SU-DHL-6 (cell line): ENCODE measurements at regions not wholly inside any gene's neighbourhood (a gene's known extent, or its start where the extent isn't known, plus 50 kb on each side); places are given as distances from the start of the nearest gene placed in this dataset.

ENCODE experiments used
- H2AFZ ChIP-seq: fragments of 200-600 bp; sonication (generic); 2 replicates; pipeline ENCODE4 v1.6.1; 2014; ENCODE audit warnings: low read depth, mild to moderate bottlenecking, moderate library complexity, mixed read lengths, antibody characterized with exemption, low read length; ENCODE audit not compliant: severe bottlenecking
- H3F3A ChIP-seq: fragments of 200-600 bp; shearing (Covaris generic); 2 replicates; pipeline ENCODE4 v1.6.0; 2016; ENCODE audit warnings: antibody characterized with exemption, mild to moderate bottlenecking; ENCODE audit not compliant: insufficient read depth
- H3K27ac ChIP-seq: fragments of 200-600 bp; sonication (generic); 2 replicates; pipeline ENCODE4 v1.5.1; 2016; ENCODE audit warnings: low read depth, mild to moderate bottlenecking, low read length, moderate library complexity, mixed read lengths
- H3K27me3 ChIP-seq: fragments of 200-600 bp; sonication (generic), shearing (Covaris generic); 2 replicates; pipeline ENCODE4 v1.6.0; 2014; ENCODE audit warnings: mild to moderate bottlenecking, low read length
- H3K36me3 ChIP-seq: fragments of 200-600 bp; sonication (generic); 2 replicates; pipeline ENCODE4 v1.6.1; 2014; ENCODE audit warnings: mild to moderate bottlenecking, low read length, mixed read lengths
- H3K4me2 ChIP-seq: fragments of 300-600, 200-600 bp; shearing (Covaris generic), sonication (generic); 2 replicates; pipeline ENCODE4 v1.6.0; 2014; ENCODE audit warnings: low read length, low read depth, mild to moderate bottlenecking; ENCODE audit not compliant: poor library complexity, severe bottlenecking
- H3K4me3 ChIP-seq: fragments of 200-600 bp; sonication (generic); 2 replicates; pipeline ENCODE4 v1.5.1; 2014; ENCODE audit warnings: antibody characterized with exemption, low read length, mild to moderate bottlenecking, mixed read lengths; ENCODE audit not compliant: insufficient read depth, poor library complexity, severe bottlenecking
- H3K79me2 ChIP-seq: fragments of 200-600 bp; sonication (generic); 2 replicates; pipeline ENCODE4 v1.6.1; 2014; ENCODE audit warnings: mild to moderate bottlenecking, low read length, moderate library complexity; ENCODE audit not compliant: insufficient read depth
- H3K9ac ChIP-seq: fragments of 200-600 bp; sonication (generic); 2 replicates; pipeline ENCODE4 v1.7.0; 2014; ENCODE audit warnings: mild to moderate bottlenecking, low read length
- H3K9me2 ChIP-seq: fragments of 200-600 bp; sonication (generic); replicated peaks from 2 replicates; pipeline ENCODE4 v1.6.1; 2014; ENCODE audit warnings: low read length; ENCODE audit not compliant: insufficient read depth
- H3K9me3 ChIP-seq: fragments of 200-600 bp; sonication (generic); 2 replicates; pipeline ENCODE4 v1.6.1; 2014; ENCODE audit warnings: low read length, mixed read lengths; ENCODE audit not compliant: insufficient read depth
- H4K20me1 ChIP-seq: fragments of 200-600 bp; sonication (generic); 2 replicates; pipeline ENCODE4 v1.6.1; 2014; ENCODE audit warnings: low read depth, mild to moderate bottlenecking, antibody characterized with exemption, low read length, moderate library complexity, mixed read lengths
- EZH2phosphoT487 ChIP-seq: fragments of 200-600 bp; sonication (generic), shearing (Covaris generic); conservative IDR thresholded peaks from 2 replicates; pipeline ENCODE4 v1.6.1; 2018; ENCODE audit warnings: mild to moderate bottlenecking, antibody characterized with exemption, low read length, moderate library complexity, mixed read lengths
- TF ChIP-seq, protein P1 (sequence below): fragments of 200-600 bp; sonication (generic); IDR thresholded peaks from one replicate; pipeline ENCODE4 v1.5.1; 2017; ENCODE audit warnings: antibody characterized with exemption, mild to moderate bottlenecking, low read length, moderate library complexity; ENCODE audit not compliant: insufficient read depth, poor library complexity, severe bottlenecking

DNA sequence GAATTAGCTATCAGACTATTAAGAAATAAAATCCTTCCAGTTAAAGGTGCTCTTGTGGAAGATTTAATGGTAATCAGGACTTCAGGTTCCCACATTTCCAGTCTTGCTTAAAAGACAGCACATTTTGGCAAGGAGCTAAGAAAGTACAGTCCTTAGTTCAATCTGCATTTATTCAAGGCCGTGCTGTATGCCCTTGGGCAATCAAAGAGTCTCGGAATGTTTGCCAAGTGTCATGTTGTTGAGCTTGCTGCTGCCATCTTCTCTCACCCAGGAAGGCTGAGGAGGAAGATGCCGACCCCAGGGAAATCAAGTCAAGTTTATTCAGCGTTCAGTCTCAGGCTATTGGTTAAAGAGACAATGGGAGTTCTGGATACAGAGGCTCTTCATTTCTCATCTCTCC lies 388.1 kb upstream of the IGFBP7 start:
- H3K27me3 ChIP-seq = no peaks in the 10 kb centered on the region
- TF ChIP-seq, protein P1, sequence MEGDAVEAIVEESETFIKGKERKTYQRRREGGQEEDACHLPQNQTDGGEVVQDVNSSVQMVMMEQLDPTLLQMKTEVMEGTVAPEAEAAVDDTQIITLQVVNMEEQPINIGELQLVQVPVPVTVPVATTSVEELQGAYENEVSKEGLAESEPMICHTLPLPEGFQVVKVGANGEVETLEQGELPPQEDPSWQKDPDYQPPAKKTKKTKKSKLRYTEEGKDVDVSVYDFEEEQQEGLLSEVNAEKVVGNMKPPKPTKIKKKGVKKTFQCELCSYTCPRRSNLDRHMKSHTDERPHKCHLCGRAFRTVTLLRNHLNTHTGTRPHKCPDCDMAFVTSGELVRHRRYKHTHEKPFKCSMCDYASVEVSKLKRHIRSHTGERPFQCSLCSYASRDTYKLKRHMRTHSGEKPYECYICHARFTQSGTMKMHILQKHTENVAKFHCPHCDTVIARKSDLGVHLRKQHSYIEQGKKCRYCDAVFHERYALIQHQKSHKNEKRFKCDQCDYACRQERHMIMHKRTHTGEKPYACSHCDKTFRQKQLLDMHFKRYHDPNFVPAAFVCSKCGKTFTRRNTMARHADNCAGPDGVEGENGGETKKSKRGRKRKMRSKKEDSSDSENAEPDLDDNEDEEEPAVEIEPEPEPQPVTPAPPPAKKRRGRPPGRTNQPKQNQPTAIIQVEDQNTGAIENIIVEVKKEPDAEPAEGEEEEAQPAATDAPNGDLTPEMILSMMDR = no peak
- no peak for TF ChIP-seq EZH2phosphoT487

DNA sequence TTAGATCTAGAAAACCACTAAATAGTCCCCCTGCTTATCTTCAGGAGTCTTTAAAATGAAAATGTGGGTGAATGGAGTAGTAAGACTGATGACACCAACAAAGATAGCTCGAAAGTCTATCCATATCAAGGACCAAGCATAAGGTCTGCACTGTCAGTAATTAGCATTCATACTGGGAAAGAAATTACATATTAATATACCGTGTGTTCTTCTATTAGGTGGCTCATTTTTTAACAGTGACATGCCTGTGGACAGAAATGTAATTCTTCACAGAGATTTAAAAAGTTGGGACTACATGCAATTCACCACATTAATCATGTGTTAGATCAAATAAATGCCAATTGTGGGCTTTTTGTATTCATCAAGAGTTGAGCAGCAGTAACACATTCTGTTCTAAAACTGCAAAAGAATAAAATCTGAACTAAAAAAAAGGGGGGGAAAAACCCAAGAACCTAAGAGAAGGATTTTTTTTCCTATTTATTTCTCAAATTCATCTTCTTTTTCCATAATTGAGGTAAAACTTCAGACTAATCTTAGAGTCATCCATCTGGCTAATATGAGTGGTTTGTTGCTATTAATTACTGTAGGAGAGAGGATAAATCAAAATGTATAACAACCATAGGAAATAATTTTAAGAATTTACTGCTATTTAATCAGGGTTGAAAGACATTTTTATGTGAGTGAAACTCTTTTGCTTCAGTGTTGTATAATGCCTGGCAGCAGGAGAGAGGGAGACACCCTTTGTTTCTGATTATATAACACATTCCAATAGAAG lies 386.7 kb upstream of the IGFBP7 start:
- Histone ChIP-seq H3K79me2 (no peaks in the 10 kb centered on the region), H3K27ac (no peak overlapping the region), H4K20me1 (no peaks in the 10 kb centered on the region), H3K27me3 (no peaks in the 10 kb centered on the region), H2AFZ (no peak overlapping the region), H3K4me3 (no peak overlapping the region), H3K9ac (no peak overlapping the region), H3F3A (no peaks in the 10 kb centered on the region), H3K9me3 (no peaks in the 10 kb centered on the region), H3K36me3 (no peaks in the 10 kb centered on the region), H3K4me2 (no peak overlapping the region), H3K9me2 (no peaks in the 10 kb centered on the region)
- TF ChIP-seq, protein P1 = no peak
- TF ChIP-seq EZH2phosphoT487 = no peak

More for the DNA sequence above, 388.1 kb upstream of the IGFBP7 start:
- H2AFZ ChIP-seq = no peak overlapping the region
- H3K9ac ChIP-seq = no peak overlapping the region
- H4K20me1 ChIP-seq = no peaks in the 10 kb centered on the region
- H3K27ac ChIP-seq = no peak overlapping the region
- no peaks in the 10 kb centered on the region for H3K9me3 ChIP-seq
- no peak overlapping the region for H3K4me3 ChIP-seq
- no peaks in the 10 kb centered on the region for H3K9me2 ChIP-seq
- H3K4me2 ChIP-seq = no peak overlapping the region
- H3K79me2 ChIP-seq = no peaks in the 10 kb centered on the region
- H3F3A ChIP-seq = no peaks in the 10 kb centered on the region
- H3K36me3 ChIP-seq = no peaks in the 10 kb centered on the region

DNA sequence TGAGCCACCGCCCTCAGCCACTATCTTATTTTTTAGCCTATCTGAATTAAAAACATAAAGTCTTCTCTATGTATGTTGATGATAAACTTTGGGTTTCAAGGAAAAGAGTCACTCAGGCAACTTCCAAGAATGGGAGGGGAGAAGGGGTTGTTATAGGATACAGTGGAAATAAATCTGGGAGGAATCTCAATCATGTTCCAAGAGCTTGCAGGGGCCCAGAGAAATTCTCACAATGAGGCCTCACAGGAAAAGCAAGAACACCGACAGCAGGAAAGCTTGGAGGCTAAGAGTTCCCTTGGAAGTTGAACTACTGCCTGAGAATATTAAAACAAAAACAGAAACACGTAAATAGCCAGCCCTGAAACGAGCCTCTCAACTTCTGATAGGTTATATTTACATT lies 384.6 kb upstream of the IGFBP7 start:
- H4K20me1 ChIP-seq = no peaks in the 10 kb centered on the region
- H3K9ac ChIP-seq = no peak overlapping the region
- H3F3A ChIP-seq = no peaks in the 10 kb centered on the region
- H3K27ac ChIP-seq = no peak overlapping the region
- H3K27me3 ChIP-seq = no peaks in the 10 kb centered on the region
- no peak overlapping the region for H3K4me2 ChIP-seq
- no peaks in the 10 kb centered on the region for H3K9me3 ChIP-seq
- TF ChIP-seq, protein P1 = no peak
- no peaks in the 10 kb centered on the region for H3K79me2 ChIP-seq
- H3K9me2 ChIP-seq = no peaks in the 10 kb centered on the region
- no peak overlapping the region for H3K4me3 ChIP-seq
- H2AFZ ChIP-seq = no peak overlapping the region
- H3K36me3 ChIP-seq = no peaks in the 10 kb centered on the region
